22Rv1 (cell line): ENCODE measurements at regions not wholly inside any gene's neighbourhood (a gene's known extent, or its start where the extent isn't known, plus 50 kb on each side); places are given as distances from the start of the nearest gene placed in this dataset.

Source experiments
- ZFX ChIP-seq: fragments of 450-650 bp; IDR thresholded peaks from 2 replicates; pipeline ENCODE4 v1.6.1; 2017; ENCODE audit warnings: antibody characterized with exemption, borderline replicate concordance
- TF ChIP-seq, protein P1 (sequence below): fragments of 450-650 bp; IDR thresholded peaks from 2 replicates; pipeline ENCODE4 v1.5.1; 2017; ENCODE audit warnings: mild to moderate bottlenecking

DNA sequence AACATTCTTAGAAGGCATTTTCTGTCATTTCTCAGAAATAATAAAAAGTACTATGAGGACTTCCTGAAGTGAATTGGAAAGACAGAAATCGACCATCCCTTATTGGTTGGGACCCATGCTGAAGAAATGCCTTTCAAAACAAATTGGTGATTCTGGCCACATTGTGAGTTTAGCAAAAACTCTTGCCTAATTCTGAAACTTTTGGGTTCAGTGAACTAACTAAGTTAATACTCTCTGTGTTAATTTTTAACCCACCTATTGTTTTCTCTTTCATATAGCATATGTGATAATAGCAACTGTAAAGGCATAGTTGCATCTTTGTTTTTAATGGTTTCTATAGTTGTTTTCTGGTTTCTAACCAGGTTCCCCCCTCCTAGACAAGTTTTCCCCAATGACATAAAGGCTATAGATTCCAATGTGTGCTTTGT lies 129.3 kb upstream of the FAT1 start:
- TF ChIP-seq, protein P1, sequence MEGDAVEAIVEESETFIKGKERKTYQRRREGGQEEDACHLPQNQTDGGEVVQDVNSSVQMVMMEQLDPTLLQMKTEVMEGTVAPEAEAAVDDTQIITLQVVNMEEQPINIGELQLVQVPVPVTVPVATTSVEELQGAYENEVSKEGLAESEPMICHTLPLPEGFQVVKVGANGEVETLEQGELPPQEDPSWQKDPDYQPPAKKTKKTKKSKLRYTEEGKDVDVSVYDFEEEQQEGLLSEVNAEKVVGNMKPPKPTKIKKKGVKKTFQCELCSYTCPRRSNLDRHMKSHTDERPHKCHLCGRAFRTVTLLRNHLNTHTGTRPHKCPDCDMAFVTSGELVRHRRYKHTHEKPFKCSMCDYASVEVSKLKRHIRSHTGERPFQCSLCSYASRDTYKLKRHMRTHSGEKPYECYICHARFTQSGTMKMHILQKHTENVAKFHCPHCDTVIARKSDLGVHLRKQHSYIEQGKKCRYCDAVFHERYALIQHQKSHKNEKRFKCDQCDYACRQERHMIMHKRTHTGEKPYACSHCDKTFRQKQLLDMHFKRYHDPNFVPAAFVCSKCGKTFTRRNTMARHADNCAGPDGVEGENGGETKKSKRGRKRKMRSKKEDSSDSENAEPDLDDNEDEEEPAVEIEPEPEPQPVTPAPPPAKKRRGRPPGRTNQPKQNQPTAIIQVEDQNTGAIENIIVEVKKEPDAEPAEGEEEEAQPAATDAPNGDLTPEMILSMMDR: no peak
- TF ChIP-seq ZFX: no peak
